ENCODE measurements at regions not wholly inside any gene's neighbourhood (a gene's known extent, or its start where the extent isn't known, plus 50 kb on each side); places are given as distances from the start of the nearest gene placed in this dataset.

GRCh38 chr7:140242057-140243031 is 65.6 kb upstream of the KDM7A start:
- DNase-seq (ENCODE audit: low read depth): no peak

GRCh38 chr7:140239653-140239935 is 62.8 kb upstream of the KDM7A start:
- DNase-seq (ENCODE audit: low read depth): no peak

GRCh38 chr7:140238778-140239652 is 62.2 kb upstream of the KDM7A start:
- DNase-seq (ENCODE audit: low read depth): no peak

GRCh38 chr7:140237390-140237789 is 60.6 kb upstream of the KDM7A start:
- DNase-seq (ENCODE audit: low read depth): no peak

GRCh38 chr7:140236626-140237025 is 59.8 kb upstream of the KDM7A start:
- no peak for DNase-seq (ENCODE audit: low read depth)

- no peak for DNase-seq (ENCODE audit: low read depth)
Measured at GRCh38 chr7:140235114-140235513, 58.3 kb upstream of the KDM7A start.

- DNase-seq (ENCODE audit: low read depth): no peak
Measured at GRCh38 chr7:140232957-140233917, 56.5 kb upstream of the KDM7A start.

GRCh38 chr7:140231771-140232491 is 55.1 kb upstream of the KDM7A start:
- no peak for DNase-seq (ENCODE audit: low read depth)

- peak; percentile 73 for DNase-seq (ENCODE audit: low read depth)
Measured at GRCh38 chr7:140230861-140231770, 54.3 kb upstream of the KDM7A start.

- peak; percentile 78 for DNase-seq (ENCODE audit: low read depth)
Measured at GRCh38 chr7:140230516-140230860, 53.7 kb upstream of the KDM7A start.

GRCh38 chr7:140229591-140230515 is 53.1 kb upstream of the KDM7A start:
- DNase-seq (ENCODE audit: low read depth): peak; percentile 45

GRCh38 chr7:140229101-140229525 is 52.3 kb upstream of the KDM7A start:
- no peak for DNase-seq (ENCODE audit: low read depth)

Measured in stimulated activated CD4-positive, alpha-beta T cell treated with anti-CD3 and anti-CD28 coated beads, Interleukin-2, amount 100 ng/mL, for 4 hours (primary cell).